ENCODE measurements at regions not wholly inside any gene's neighbourhood (a gene's known extent, or its start where the extent isn't known, plus 50 kb on each side); places are given as distances from the start of the nearest gene placed in this dataset.
"Not testable (repeated sequence)": the region's sequence is repeated elsewhere in the genome, so short reads cannot be mapped to it uniquely, and the experiment has no call there.

- WGBS, 2 experiments (ENCODE audit: extremely low coverage in 2 of 2, insufficient read length in 1 of 2), result no CpG with 5 or more reads among the region's 3 CpGs
- H3K79me1 ChIP-seq (ENCODE audit: low read depth in 1 of 2, low read length in 2 of 2), result no peaks in the 10 kb centered on the region
- no peak for TF ChIP-seq MAZ (IDR thresholded peaks at IDR 0.05; ENCODE audit: borderline replicate concordance, low read depth, low read length)
- no peak for TF ChIP-seq MAFK (IDR thresholded peaks at IDR 0.05; ENCODE audit: low read depth, low read length)
- no peak for TF ChIP-seq CHD1 (IDR thresholded peaks at IDR 0.05; ENCODE audit: low read depth, low read length)
- no peak for TF ChIP-seq MXI1 (IDR thresholded peaks at IDR 0.05; ENCODE audit: borderline replicate concordance, low read depth, low read length)
- no peak for TF ChIP-seq NFE2L2 (IDR thresholded peaks at IDR 0.05; ENCODE audit: low read depth, low read length)
- TF ChIP-seq FOS (IDR thresholded peaks at IDR 0.05; ENCODE audit: low read depth, low read length), result no peak
- TF ChIP-seq RFX5 (IDR thresholded peaks at IDR 0.05; ENCODE audit: low read depth, low read length), result no peak
- no peak for TF ChIP-seq CEBPB (IDR thresholded peaks at IDR 0.05; ENCODE audit: low read depth, low read length)
- TF ChIP-seq BHLHE40 (IDR thresholded peaks at IDR 0.05; ENCODE audit: low read depth, low read length), result no peak
- no peak for ATAC-seq (ENCODE audit: low read depth)
- H2AK5ac ChIP-seq (ENCODE audit: low read depth, low read length), result no peak overlapping the region
- no peak overlapping the region for H2BK120ac ChIP-seq (ENCODE audit: low read depth, low read length)
- H3K4me2 ChIP-seq (ENCODE audit: low read depth, low read length), result no peak overlapping the region
- no peaks in the 10 kb centered on the region; the same call in 1 of the 2 replicates for H3K9me3 ChIP-seq (ENCODE audit: control insufficient read depth, insufficient read depth, low read length)
- no peak overlapping the region for H3K14ac ChIP-seq (replicated peaks; ENCODE audit: low read depth, low read length)
- intact Hi-C loops (cut with micrococcal nuclease) (no loop called here), dilution Hi-C loops (cut with HindIII; ENCODE audit: low sequenced_read_pairs, unreplicated experiment) (no loop called here), in situ Hi-C loops (cut with MboI; ENCODE audit: low sequenced_read_pairs) (no loop called here)
- no peaks in the 10 kb centered on the region for H4K20me1 ChIP-seq (ENCODE audit: insufficient read depth, low read length)
- no peak overlapping the region for H4K91ac ChIP-seq (ENCODE audit: insufficient read depth, low read depth, low read length)
- no peak overlapping the region for H2BK20ac ChIP-seq (ENCODE audit: low read depth, low read length)
- peak; percentile 18 for DNase-seq
- H2AFZ ChIP-seq (replicated peaks; ENCODE audit: low read length, poor library complexity), result no peak overlapping the region
- H3K4me1 ChIP-seq (ENCODE audit: control insufficient read depth, insufficient read depth, low read length), result no peaks in the 10 kb centered on the region
- no peak overlapping the region for H3K23ac ChIP-seq (ENCODE audit: low read depth, low read length)
- H3K9me1 ChIP-seq (ENCODE audit: insufficient read depth, low read length), result no peaks in the 10 kb centered on the region
- no peak overlapping the region for H2AK9ac ChIP-seq (replicated peaks; ENCODE audit: low read depth, low read length, poor library complexity)
- H3K18ac ChIP-seq (ENCODE audit: low read depth, low read length), result no peak overlapping the region
- CTCF ChIA-PET, result no interaction called here
- no peak overlapping the region for H2BK15ac ChIP-seq (ENCODE audit: low read depth, low read length)
- BruUV-seq (replicated peaks), result no TSS peak
- no peaks in the 10 kb centered on the region for H3K27me3 ChIP-seq (ENCODE audit: control insufficient read depth, insufficient read depth, low read length)
- H4K5ac ChIP-seq (ENCODE audit: low read depth, low read length), result no peak overlapping the region
- no peak overlapping the region for H3K4ac ChIP-seq (ENCODE audit: low read depth, low read length)
- no peak overlapping the region for H3K27ac ChIP-seq (ENCODE audit: insufficient read depth, low read length)
- POLR2A ChIA-PET (ENCODE audit: unreplicated experiment), result no interaction called here
- H3K4me3 ChIP-seq (ENCODE audit: insufficient read depth, low read depth, low read length), result no peak overlapping the region
- no peak overlapping the region for H3K9ac ChIP-seq (ENCODE audit: low read depth, low read length)
- H3K56ac ChIP-seq (ENCODE audit: extremely low read depth, insufficient read depth, low read length), result no peak overlapping the region
- no peak overlapping the region for H4K8ac ChIP-seq (ENCODE audit: low read depth in 2 of 2, low read length in 2 of 2)
- no peak overlapping the region for H2BK5ac ChIP-seq (ENCODE audit: low read depth, low read length, poor library complexity, severe bottlenecking)
- no peaks in the 10 kb centered on the region for H3K36me3 ChIP-seq (ENCODE audit: control insufficient read depth, insufficient read depth, low read length)
Observed at GRCh38 chr1:191729742-191730141, 428.5 kb upstream of the RGS18 start.

- dilution Hi-C loops (cut with HindIII; ENCODE audit: low sequenced_read_pairs, unreplicated experiment); H2AFZ ChIP-seq (replicated peaks; ENCODE audit: low read length, poor library complexity); BruUV-seq (replicated peaks); H3K4me1 ChIP-seq (ENCODE audit: control insufficient read depth, insufficient read depth, low read length); H4K8ac ChIP-seq (ENCODE audit: low read depth in 2 of 2, low read length in 2 of 2); H3K56ac ChIP-seq (ENCODE audit: extremely low read depth, insufficient read depth, low read length); H3K14ac ChIP-seq (replicated peaks; ENCODE audit: low read depth, low read length); intact Hi-C loops (cut with micrococcal nuclease); CTCF ChIA-PET; H3K18ac ChIP-seq (ENCODE audit: low read depth, low read length); H3K79me1 ChIP-seq (ENCODE audit: low read depth in 1 of 2, low read length in 2 of 2); H2BK15ac ChIP-seq (ENCODE audit: low read depth, low read length); H2AK9ac ChIP-seq (replicated peaks; ENCODE audit: low read depth, low read length, poor library complexity); H4K91ac ChIP-seq (ENCODE audit: insufficient read depth, low read depth, low read length); H3K36me3 ChIP-seq (ENCODE audit: control insufficient read depth, insufficient read depth, low read length); H2AK5ac ChIP-seq (ENCODE audit: low read depth, low read length); H2BK120ac ChIP-seq (ENCODE audit: low read depth, low read length); H4K20me1 ChIP-seq (ENCODE audit: insufficient read depth, low read length); ATAC-seq (ENCODE audit: low read depth); H3K4me3 ChIP-seq (ENCODE audit: insufficient read depth, low read depth, low read length); H3K9ac ChIP-seq (ENCODE audit: low read depth, low read length); H4K5ac ChIP-seq (ENCODE audit: low read depth, low read length); H3K4ac ChIP-seq (ENCODE audit: low read depth, low read length); H3K27ac ChIP-seq (ENCODE audit: insufficient read depth, low read length); H3K27me3 ChIP-seq (ENCODE audit: control insufficient read depth, insufficient read depth, low read length); H3K4me2 ChIP-seq (ENCODE audit: low read depth, low read length); H3K9me1 ChIP-seq (ENCODE audit: insufficient read depth, low read length); in situ Hi-C loops (cut with MboI; ENCODE audit: low sequenced_read_pairs); H3K23ac ChIP-seq (ENCODE audit: low read depth, low read length); H2BK20ac ChIP-seq (ENCODE audit: low read depth, low read length); DNase-seq; H3K9me3 ChIP-seq (ENCODE audit: control insufficient read depth, insufficient read depth, low read length); H2BK5ac ChIP-seq (ENCODE audit: low read depth, low read length, poor library complexity, severe bottlenecking); POLR2A ChIA-PET (ENCODE audit: unreplicated experiment): not testable (repeated sequence)
- 99% methylated on average over 16 of the region's 49 CpGs; no CpG with 5 or more reads in 1 of the 2 experiments for WGBS, 2 experiments (ENCODE audit: extremely low coverage in 2 of 2, insufficient read length in 1 of 2)
Observed at GRCh38 chr1:191731608-191732302, 426.5 kb upstream of the RGS18 start.

Measured in IMR-90 (cell line).